HG03280 (cell line): ENCODE measurements at regions not wholly inside any gene's neighbourhood (a gene's known extent, or its start where the extent isn't known, plus 50 kb on each side); places are given as distances from the start of the nearest gene placed in this dataset.

Experiments used
- ATAC-seq: cut with Tn5 transposase; IDR thresholded peaks from one replicate; pipeline ENCODE4 v1.9.1; 2021; ENCODE audit warnings: mild to moderate bottlenecking, moderate library complexity; ENCODE audit not compliant: unreplicated experiment

- ATAC-seq = no peak
Measured at GRCh38 chr12:124460771-124461170, 106.6 kb downstream of the NCOR2 start.

- no peak for ATAC-seq
Measured at GRCh38 chr12:124459852-124460645, 107.4 kb downstream of the NCOR2 start.

DNA sequence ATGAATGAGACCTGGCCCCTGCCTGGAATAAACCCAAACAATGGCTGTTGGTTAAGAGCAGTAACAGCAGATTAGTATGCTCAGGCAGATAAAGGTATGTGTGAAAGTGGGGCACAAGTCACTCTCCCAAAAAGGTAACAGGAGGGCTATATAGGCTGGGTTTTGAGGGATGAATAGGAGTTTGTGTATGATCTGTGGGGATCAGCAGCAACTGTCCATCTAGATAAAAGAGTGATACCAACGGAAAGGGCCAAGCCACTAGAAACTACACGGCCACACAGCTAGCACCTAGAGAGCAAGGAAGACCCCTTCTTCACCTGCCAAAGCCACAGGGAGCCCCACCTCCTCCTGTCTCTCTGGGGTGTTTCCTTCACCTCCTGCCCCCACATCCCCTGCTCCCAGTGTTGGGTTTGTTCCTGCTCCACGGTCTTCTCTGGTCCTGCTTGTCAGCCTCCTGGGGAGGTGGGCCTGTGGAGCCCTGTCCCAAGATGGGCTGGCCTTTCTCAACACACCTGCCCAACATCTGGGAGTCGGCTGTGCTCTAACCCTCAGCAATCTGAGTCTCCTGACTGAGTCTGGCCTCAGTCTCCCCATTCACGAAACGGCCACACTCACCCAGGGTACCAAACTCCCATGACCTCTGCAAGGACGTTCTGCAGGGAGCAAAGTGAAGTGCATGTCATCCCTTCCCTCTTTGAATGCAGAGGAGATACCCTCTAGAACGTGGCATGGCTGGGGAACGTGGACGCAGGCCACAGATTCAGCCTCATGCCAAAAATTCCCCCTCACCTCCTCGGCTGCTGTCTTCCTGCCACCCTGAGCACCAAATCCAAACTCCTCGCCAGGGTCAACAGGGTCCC is 108.2 kb downstream of the NCOR2 start:
- ATAC-seq = no peak

DNA sequence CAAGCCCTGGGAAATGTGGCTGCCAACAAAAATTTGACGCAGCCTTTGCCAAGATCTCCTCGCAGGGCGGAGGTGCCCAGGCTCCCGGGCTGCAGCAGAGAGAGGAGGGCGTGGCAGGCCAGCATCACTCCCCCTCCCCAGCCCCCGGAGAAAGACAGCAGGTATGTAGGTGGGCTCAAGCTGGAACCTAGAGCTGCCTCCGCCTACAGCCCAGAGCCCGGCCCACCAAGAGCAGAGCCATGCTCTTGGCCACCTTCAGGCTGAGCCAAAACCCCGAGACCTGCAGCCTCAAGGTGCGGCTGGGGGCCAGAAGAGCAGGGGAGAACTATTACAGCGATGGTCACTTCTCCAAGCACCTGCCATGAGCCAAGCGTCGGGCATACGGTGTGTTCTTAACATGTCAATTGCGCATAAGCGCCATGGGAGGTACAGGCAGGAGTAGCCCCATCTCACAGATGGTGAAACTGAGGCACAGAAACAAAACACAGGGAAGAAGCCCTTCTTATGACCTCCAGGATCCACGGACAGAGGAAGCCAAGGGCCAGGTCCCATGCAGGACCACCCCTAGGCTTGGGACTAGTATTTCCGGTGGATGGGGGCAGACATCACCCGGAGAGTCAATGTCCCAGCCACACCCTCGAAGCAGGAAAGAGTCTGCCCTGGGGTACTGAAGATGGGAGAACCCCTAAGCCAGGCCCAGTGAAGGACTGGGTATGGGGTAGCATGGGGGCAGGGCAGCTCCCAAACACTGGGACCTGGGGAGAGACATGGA is 109.0 kb downstream of the NCOR2 start:
- ATAC-seq = no peak

DNA sequence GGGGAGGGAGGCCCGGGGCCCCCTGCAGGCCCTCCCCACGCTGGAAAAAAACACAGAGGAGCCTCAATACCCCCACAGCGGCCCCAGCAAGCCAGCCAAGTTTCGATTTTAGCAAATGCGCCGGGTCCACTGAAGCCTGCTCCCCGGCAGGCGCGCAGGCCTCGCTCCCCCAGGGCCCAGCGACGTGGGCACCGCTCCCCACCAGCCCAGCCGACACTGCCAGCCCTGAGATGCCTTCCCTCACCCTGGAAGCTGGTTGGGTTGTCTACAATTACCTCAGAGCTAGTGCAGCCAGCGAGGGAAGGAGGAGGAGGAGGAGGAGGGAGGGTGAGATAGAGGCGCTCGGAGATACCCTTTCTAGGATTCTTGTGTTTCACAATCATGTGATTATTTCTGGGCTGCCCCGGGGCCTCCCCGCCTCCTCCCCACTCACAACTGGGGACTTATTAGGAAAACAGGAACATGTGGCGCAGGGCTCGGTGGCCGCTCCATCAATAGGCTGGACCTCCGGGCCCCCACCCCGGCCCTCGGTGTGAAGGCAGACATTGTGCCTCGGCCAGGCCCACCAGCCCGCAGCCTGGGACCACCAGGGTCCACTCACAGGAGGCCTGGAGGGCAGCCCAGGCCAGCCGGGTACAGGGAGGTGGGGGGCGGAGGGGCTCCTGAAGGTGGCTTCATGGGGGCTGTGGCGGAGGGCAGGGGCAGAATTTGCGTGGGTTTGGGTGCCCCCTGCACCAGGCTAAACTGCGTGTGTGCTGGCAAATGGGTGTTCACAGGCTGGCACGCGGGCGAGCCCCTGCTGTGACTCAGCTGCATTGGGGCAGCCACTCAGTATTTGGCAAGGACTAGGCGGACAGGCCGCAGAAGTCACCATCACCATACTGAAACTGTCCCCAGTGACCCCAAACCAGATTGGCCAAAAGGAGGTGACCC is 109.9 kb downstream of the NCOR2 start:
- ATAC-seq = peak; percentile 31

DNA sequence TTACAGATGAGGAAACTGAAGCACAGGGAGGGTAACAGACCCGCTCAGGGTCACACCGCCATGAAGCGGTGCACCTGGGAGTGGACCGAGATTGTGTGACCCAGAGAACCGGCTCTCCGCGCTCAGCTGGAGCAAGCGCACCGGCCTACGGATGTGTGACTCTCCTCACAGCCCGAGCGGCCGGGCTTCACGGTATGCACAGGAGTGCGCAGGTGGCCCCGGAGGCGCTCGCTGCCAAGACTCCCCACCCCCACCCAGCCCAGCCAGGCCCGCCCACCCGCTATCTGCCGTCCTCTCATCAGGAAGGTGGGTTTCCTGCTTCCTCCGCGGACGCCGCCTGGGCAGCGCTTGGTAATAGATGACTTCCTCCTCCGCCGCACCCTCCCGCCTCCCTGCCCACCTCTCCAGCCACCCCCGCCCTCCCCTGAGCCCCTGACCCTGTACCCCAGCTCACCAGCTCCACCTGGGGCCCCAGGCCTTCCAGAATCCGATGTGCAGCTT is 110.7 kb downstream of the NCOR2 start:
- ATAC-seq = no peak

DNA sequence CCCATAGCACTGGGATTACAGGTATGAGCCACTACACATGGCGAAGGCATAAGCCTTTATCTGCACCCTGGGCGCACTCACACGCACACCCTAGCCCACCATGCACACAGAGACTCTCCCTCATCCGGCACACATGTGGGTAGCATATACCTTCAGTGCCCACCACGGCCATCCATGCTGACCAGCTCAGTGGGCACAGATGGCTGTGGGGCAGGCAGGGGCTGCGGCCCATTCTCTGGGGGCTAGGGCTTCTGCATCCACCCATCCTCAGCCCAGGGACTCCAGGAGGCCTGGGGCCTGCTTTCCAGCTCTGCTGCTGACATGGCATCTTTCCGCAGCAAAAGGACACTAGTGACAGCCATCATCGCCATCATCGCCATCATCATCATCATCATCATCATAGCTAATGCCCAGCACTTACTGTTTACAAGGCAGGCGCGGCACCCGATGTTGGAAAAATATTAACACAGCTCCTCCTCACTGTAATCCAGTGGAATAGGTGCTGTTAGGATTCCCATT is 111.2 kb downstream of the NCOR2 start:
- no peak for ATAC-seq

GRCh38 chr12:124455336-124455735 is 112.1 kb downstream of the NCOR2 start:
- no peak for ATAC-seq

DNA sequence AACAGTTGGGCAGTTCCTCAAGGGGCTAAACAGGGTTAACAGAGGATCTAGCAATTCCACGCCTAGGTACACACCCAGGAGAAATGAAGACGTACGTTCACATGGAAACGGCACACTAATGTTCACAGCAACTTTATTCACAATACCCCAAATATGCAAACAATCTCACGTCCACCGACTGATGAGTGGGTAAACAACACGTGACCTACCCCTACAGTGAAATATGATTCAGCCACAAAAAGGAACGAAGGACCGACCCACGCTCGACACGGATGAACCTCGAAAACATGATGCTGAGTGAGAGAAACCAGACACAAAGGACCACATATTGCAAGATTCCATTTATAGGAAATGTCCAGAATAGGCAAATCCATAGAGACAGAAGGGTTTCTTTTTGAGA is 112.7 kb downstream of the NCOR2 start:
- ATAC-seq = no peak

DNA sequence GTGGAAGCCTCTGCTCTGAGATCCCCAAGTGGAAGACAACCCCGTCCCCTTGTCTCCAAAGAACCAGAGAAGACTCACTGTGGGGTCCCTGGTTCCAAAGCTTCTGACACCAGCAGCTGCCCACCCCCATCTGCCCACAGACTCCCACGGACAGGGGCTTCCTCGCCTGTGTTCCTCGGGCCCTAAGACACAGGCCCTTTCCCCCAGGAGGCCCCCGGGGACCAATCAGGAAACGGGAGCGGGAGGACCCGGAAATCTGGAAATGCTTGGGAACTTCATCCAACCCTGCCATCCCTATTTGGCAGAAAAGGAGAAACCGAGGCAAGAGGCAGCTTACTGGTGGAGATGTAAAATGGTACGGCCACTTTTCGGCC is 113.1 kb downstream of the NCOR2 start:
- ATAC-seq = no peak

DNA sequence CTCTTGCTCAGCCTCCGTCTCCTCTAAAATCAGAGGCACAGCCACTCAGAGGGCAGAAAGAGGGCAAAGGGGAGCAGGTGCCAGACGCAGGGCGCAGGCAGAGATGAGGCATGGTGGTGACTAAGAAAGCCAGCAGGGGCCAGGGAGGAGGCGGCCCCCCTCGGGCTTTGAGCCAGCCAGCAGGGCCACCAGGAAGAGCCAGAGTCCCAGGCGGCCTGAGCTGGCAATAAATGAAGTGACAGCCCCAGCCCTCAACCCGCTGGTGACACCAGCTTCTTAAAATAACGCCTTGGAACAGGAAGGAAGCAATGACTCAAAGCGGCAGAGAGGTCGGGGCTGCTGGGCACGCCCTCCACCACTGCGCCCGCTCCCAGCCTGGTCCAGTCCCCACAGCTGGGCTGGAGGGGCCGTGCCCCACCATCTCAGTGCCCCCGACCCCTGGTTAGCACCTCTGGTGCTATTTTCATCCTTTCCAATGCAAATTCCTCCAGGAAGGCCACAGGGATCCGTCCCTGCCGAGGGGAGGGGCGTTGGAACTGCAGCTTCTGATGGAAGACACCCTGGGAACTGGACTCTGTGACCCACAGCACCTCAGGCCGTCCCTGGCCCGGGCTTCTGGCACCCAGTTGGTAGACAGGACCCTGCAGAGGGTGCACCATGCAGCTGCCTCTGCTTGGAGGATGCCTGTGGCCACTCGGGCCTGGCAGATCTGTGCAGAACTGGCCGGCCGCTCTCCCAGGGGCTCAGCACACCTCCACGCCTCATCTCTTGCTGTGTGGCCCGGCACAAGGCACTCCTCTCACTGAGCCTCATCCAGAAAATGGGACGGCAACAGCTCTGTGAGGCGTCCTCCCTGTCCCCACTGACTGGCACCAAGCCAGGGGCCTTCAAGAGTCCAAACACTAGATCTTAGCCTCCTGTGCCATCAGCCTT is 113.7 kb downstream of the NCOR2 start:
- peak; percentile 69 for ATAC-seq

DNA sequence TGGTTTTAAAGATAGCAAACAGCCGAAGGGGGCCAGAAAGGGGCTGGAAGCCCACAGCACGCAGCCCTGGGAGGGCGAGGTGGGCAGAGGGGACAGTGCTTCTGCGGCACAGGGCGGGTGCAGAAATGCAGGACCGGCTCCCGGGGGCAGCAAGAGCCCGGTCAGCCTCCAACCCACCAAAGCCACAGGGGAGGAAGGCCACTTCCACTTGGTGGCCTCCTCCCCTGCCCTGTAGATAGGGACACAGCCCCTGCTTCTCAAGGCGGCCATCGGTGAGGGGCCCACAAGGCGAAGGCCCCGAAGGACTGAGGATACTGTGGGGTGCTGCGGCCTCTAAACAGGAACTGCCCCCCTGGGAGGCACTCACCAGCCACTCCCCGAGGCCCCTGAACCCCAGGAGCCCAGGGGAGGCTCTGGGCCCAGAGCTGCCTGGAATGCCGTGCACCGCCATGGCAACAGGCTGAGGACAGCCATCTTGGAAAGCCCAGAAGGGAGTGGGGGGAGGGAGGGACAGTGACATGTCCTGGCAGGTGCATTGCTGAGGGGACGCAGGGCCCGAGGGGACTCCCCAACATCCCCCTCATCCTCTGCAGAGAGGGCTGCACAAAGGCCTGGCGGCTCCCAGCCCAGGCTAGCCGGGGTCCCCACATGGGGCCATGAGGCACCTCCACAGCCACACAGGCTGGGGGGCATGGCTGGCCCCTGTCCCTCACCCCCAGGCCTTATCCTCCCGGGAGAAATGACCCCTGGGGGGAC is 114.7 kb downstream of the NCOR2 start:
- ATAC-seq = no peak

GRCh38 chr12:124451637-124452243 is 115.7 kb downstream of the NCOR2 start:
- ATAC-seq = no peak

GRCh38 chr12:124451016-124451415 is 116.4 kb downstream of the NCOR2 start:
- ATAC-seq = no peak

GRCh38 chr12:124450376-124450750 is 117.0 kb downstream of the NCOR2 start:
- ATAC-seq = no peak

DNA sequence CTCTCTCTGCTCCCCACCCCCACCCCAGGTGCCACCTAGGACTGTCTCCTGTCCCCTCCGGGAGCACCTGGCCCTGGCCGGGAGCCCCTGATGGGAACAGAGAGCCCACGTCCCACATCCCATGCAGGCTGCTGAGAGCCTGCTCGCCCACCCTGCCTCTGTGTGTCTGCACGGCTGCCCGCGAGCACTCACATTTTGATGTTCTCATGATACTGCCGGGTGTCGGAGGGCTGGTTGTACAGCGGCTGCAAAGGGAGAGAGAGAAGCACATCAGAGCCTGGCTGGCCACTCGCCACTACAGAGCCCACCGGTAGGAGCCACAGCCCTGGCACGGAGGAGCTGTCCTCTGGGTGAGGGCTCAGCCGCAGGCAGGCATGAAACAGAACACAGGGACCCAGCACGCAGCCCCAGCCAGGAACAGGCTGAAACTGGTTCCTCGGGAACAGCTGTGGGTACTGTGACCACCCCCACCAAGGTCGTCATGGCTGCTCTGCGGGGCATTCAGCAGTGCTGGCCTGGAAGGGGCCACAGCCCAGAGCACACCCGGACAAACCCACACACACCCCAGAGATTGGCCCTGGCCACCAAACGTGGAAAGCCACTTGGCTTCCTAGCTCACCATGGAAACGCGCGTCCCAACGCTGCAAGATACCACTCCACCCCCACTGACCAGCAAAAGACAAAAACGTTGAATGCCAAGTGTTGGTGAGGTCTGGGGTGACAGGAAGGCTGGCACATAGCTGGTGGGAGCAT is 117.6 kb downstream of the NCOR2 start:
- ATAC-seq = no peak
